Astrocyte (in vitro differentiated cells and primary cell): ENCODE measurements at regions not wholly inside any gene's neighbourhood (a gene's known extent, or its start where the extent isn't known, plus 50 kb on each side); places are given as distances from the start of the nearest gene placed in this dataset.

Experiments
- DNase-seq: peaks from one replicate; pipeline ENCODE4 v3.0.0-alpha.2; 2010; ENCODE audit warnings: low read depth
- FAIRE-seq: peaks from 2 replicates; lab custom pipeline; 2011; peaks lifted over from hg19 to GRCh38; lab: Jason Lieb, UNC
- H2AFZ ChIP-seq: 2 replicates; pipeline ENCODE4 v1.6.0; 2012; ENCODE audit warnings: low read depth, low read length, inconsistent platforms
- H3K27ac ChIP-seq: 2 replicates; pipeline ENCODE4 v1.5.1; 2011; ENCODE audit warnings: low read depth, low read length, inconsistent platforms
- H3K27me3 ChIP-seq: 2 replicates; pipeline ENCODE4 v1.6.0; 2011; ENCODE audit warnings: low read length, inconsistent platforms; ENCODE audit not compliant: insufficient read depth
- H3K36me3 ChIP-seq: 2 replicates; pipeline ENCODE4 v1.5.1; 2011; ENCODE audit warnings: low read length, inconsistent platforms; ENCODE audit not compliant: insufficient read depth
- H3K4me1 ChIP-seq: 2 replicates; pipeline ENCODE4 v1.5.1; 2011; ENCODE audit warnings: low read length, inconsistent platforms; ENCODE audit not compliant: insufficient read depth
- H3K4me2 ChIP-seq: 2 replicates; pipeline ENCODE4 v1.6.0; 2012; ENCODE audit warnings: low read length, inconsistent platforms
- H3K4me3 ChIP-seq: 2 replicates; pipeline ENCODE4 v1.5.1; 2011; ENCODE audit warnings: low read depth, mild to moderate bottlenecking, low read length, inconsistent platforms; ENCODE audit not compliant: insufficient read depth
- H3K79me2 ChIP-seq: 2 replicates; pipeline ENCODE4 v1.6.0; 2012; ENCODE audit warnings: mild to moderate bottlenecking, low read length, inconsistent platforms; ENCODE audit not compliant: insufficient read depth
- H3K9ac ChIP-seq: 2 replicates; pipeline ENCODE4 v1.6.0; 2012; ENCODE audit warnings: mild to moderate bottlenecking, low read length, inconsistent platforms
- H3K9me3 ChIP-seq: 2 replicates; pipeline ENCODE4 v1.5.1; 2012; ENCODE audit warnings: low read depth, mild to moderate bottlenecking, low read length, inconsistent platforms; ENCODE audit not compliant: insufficient read depth
- H4K20me1 ChIP-seq: 2 replicates; pipeline ENCODE4 v1.6.0; 2012; ENCODE audit warnings: low read length, inconsistent platforms; ENCODE audit not compliant: insufficient read depth
- H3K27ac Mint-ChIP-seq: one replicate; pipeline ENCODE4 v1.8.0; 2021; ENCODE audit warnings: mild to moderate bottlenecking, mixed read lengths; ENCODE audit not compliant: unreplicated experiment
- H3K27me3 Mint-ChIP-seq: one replicate; pipeline ENCODE4 v1.8.0; 2021; ENCODE audit warnings: low read depth, mixed read lengths; ENCODE audit not compliant: unreplicated experiment
- H3K36me3 Mint-ChIP-seq: one replicate; pipeline ENCODE4 v1.8.0; 2021; ENCODE audit warnings: low read depth, mixed read lengths; ENCODE audit not compliant: unreplicated experiment
- H3K4me1 Mint-ChIP-seq: one replicate; pipeline ENCODE4 v1.8.0; 2021; ENCODE audit warnings: low read depth, mixed read lengths; ENCODE audit not compliant: unreplicated experiment
- H3K4me3 Mint-ChIP-seq: one replicate; pipeline ENCODE4 v1.8.0; 2021; ENCODE audit warnings: mild to moderate bottlenecking, moderate library complexity, mixed read lengths; ENCODE audit not compliant: unreplicated experiment
- H3K9me3 Mint-ChIP-seq: one replicate; pipeline ENCODE4 v1.8.0; 2021; ENCODE audit warnings: mild to moderate bottlenecking, mixed read lengths; ENCODE audit not compliant: unreplicated experiment
- EZH2 ChIP-seq: IDR thresholded peaks from 2 replicates; pipeline ENCODE4 v1.6.1; 2012; ENCODE audit warnings: mild to moderate bottlenecking, low read length, inconsistent platforms; ENCODE audit not compliant: insufficient read depth
- TF ChIP-seq, protein P1 (sequence below): IDR thresholded peaks from 2 replicates; pipeline ENCODE4 v1.5.1; 2011; ENCODE audit warnings: low read depth, mild to moderate bottlenecking, inconsistent platforms, low read length, moderate library complexity; ENCODE audit not compliant: insufficient read depth

DNA sequence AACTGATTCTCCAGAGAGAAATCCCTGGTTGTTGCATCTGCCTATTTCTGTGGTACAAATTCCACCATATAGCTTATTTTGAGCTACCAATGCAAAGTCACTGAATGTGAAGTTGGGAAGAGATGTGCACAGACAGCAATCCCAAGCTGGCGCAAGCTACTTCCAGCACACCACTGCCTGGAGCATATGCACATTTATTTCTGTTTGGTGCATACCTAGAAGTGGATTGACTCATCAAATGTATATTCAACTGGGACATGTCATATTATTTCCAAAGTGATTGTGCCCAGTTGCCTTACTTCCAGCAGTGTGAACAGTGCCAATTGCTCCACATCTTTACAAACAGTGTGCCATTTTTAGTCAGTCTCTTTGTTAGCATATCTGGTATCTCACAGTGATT is 58.2 kb upstream of the PLD5 start:
- Mint-ChIP-seq H3K27ac (no peak overlapping the region), H3K36me3 (no peaks in the 10 kb centered on the region), H3K9me3 (no peaks in the 10 kb centered on the region), H3K4me3 (no peak overlapping the region), H3K27me3 (no peaks in the 10 kb centered on the region), H3K4me1 (peaks cover 7% of the 10 kb centered on the region)
- no peaks in the 10 kb centered on the region for H3K36me3 ChIP-seq
- no peak overlapping the region for H3K9ac ChIP-seq
- H4K20me1 ChIP-seq = no peaks in the 10 kb centered on the region
- TF ChIP-seq EZH2 = no peak
- TF ChIP-seq, protein P1, sequence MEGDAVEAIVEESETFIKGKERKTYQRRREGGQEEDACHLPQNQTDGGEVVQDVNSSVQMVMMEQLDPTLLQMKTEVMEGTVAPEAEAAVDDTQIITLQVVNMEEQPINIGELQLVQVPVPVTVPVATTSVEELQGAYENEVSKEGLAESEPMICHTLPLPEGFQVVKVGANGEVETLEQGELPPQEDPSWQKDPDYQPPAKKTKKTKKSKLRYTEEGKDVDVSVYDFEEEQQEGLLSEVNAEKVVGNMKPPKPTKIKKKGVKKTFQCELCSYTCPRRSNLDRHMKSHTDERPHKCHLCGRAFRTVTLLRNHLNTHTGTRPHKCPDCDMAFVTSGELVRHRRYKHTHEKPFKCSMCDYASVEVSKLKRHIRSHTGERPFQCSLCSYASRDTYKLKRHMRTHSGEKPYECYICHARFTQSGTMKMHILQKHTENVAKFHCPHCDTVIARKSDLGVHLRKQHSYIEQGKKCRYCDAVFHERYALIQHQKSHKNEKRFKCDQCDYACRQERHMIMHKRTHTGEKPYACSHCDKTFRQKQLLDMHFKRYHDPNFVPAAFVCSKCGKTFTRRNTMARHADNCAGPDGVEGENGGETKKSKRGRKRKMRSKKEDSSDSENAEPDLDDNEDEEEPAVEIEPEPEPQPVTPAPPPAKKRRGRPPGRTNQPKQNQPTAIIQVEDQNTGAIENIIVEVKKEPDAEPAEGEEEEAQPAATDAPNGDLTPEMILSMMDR = no peak
- H3K4me3 ChIP-seq = no peak overlapping the region
- no peak overlapping the region for H2AFZ ChIP-seq
- H3K9me3 ChIP-seq = no peaks in the 10 kb centered on the region
- no peak overlapping the region for H3K4me2 ChIP-seq
- H3K4me1 ChIP-seq = no peaks in the 10 kb centered on the region
- H3K27me3 ChIP-seq = no peaks in the 10 kb centered on the region
- DNase-seq = no peak
- no peak overlapping the region for H3K27ac ChIP-seq
- no peak for FAIRE-seq
- no peaks in the 10 kb centered on the region for H3K79me2 ChIP-seq

DNA sequence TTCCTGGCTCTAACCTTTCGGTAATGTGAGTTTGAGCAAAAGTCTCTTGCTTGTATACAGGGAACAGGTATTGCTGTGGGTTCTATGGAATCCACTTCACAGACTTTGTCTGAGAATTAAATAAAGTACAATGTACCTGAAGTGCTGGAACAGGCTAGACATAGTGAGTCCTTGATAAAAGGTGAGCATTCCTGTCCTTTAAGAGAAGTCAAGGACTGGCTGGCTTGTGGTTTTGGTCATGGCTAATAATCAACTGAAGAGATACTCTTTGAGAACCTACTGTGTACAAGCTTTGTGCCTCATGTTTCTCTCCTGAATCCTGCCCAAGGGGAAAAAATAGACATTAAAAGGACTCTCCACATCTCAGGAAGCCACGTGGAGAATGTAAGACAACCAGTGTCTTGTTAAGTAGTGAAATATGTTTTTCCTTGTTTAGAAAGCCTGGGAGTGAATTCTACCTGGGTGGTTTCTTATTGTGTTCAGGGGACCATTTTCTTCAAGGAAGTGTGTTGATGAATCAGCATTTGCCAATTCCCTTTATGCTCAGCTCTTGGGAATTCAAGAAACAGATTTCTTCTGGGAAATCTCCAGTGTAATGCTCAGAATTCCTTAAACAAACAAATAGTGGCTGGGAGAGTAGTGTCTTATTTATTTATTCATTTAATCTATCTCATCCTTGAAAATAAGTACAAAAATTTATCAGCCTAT is 55.2 kb upstream of the PLD5 start:
- Histone ChIP-seq H3K36me3 (no peaks in the 10 kb centered on the region), H3K4me3 (no peak overlapping the region), H2AFZ (no peak overlapping the region), H4K20me1 (no peaks in the 10 kb centered on the region), H3K4me2 (no peak overlapping the region), H3K4me1 (no peaks in the 10 kb centered on the region), H3K27ac (no peak overlapping the region), H3K9ac (no peak overlapping the region), H3K27me3 (no peaks in the 10 kb centered on the region), H3K79me2 (no peaks in the 10 kb centered on the region), H3K9me3 (peaks cover 2% of the 10 kb centered on the region)
- H3K27ac Mint-ChIP-seq = peak overlapping the region; percentile 65
- FAIRE-seq (no peak), DNase-seq (no peak)
- H3K27me3 Mint-ChIP-seq = peaks cover 4% of the 10 kb centered on the region
- H3K9me3 Mint-ChIP-seq = peaks cover 3% of the 10 kb centered on the region
- no peak overlapping the region for H3K4me3 Mint-ChIP-seq
- H3K4me1 Mint-ChIP-seq = peaks cover 8% of the 10 kb centered on the region
- TF ChIP-seq, protein P1 = no peak
- TF ChIP-seq EZH2 = no peak
- H3K36me3 Mint-ChIP-seq = no peaks in the 10 kb centered on the region
